ENCODE measurements at regions not wholly inside any gene's neighbourhood (a gene's known extent, or its start where the extent isn't known, plus 50 kb on each side); places are given as distances from the start of the nearest gene placed in this dataset.

DNA sequence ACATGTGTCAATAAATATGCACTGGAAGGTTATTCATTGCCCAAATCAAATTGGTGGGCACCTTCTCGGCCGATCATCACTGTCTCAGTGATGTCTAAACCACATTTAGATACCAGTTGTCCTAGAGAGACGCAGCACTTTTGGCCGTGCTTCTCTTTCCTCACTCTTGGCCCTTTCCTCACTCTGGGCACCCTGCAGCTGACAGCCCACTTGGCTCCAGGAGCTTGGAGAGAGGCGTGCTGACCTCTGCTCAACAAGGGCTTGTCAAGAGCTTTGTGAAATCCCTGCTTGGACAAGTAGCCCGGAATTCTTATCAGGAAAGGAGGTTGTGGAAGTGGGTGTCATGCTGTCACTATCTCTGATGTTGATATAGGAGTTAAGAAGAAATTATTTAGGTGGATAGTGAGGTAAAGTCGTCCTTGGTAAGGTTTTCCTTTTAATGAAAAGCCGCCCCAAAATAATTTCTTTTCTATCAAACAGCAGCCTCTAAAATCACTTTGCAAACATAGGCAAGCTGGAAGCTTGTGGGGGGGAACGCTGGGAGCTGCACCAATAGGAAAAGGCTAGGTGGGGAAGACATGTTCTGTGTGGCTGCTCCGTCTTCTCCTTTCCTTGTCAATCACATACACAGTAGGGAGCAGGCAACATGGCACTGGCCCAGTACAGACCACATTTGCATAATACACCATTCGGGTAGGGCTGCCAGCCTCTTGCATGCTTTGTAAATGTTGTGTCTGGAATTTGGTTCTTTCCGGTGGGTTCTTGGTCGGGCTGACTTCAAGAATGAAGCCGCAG is 126.8 kb upstream of the UBE3A start:
- H3K4me3 ChIP-seq (replicated peaks; ENCODE audit: low read depth, low read length), result no peak overlapping the region
- TF ChIP-seq, protein P1, sequence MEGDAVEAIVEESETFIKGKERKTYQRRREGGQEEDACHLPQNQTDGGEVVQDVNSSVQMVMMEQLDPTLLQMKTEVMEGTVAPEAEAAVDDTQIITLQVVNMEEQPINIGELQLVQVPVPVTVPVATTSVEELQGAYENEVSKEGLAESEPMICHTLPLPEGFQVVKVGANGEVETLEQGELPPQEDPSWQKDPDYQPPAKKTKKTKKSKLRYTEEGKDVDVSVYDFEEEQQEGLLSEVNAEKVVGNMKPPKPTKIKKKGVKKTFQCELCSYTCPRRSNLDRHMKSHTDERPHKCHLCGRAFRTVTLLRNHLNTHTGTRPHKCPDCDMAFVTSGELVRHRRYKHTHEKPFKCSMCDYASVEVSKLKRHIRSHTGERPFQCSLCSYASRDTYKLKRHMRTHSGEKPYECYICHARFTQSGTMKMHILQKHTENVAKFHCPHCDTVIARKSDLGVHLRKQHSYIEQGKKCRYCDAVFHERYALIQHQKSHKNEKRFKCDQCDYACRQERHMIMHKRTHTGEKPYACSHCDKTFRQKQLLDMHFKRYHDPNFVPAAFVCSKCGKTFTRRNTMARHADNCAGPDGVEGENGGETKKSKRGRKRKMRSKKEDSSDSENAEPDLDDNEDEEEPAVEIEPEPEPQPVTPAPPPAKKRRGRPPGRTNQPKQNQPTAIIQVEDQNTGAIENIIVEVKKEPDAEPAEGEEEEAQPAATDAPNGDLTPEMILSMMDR (IDR thresholded peaks at IDR 0.05; ENCODE audit: low read depth, low read length, missing control alignments), result no peak
- DNase-seq (ENCODE audit: extremely low read depth, low read depth), result no peak

DNA sequence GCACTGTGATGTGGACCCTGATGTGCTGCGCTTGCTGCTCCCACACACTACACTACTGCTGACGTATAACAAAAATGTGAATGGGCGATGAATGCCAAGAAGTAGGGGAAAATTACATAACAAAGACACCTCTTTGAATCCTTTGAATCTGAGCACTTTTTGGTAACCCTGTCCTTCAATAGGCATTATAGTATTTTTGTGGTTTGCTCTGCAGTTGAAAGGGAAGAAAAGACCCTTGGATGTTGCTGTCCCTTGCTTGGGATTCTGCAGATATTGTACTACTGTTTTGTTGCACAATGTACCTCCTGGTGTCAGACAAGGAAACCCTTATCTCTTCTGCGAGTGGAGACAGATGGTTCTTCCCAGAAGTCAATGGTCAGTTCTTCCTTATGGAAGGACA is 124.8 kb upstream of the UBE3A start:
- TF ChIP-seq, protein P1 (IDR thresholded peaks at IDR 0.05; ENCODE audit: low read depth, low read length, missing control alignments), result no peak
- no peak for DNase-seq (ENCODE audit: extremely low read depth, low read depth)
- no peak overlapping the region for H3K4me3 ChIP-seq (replicated peaks; ENCODE audit: low read depth, low read length)

DNA sequence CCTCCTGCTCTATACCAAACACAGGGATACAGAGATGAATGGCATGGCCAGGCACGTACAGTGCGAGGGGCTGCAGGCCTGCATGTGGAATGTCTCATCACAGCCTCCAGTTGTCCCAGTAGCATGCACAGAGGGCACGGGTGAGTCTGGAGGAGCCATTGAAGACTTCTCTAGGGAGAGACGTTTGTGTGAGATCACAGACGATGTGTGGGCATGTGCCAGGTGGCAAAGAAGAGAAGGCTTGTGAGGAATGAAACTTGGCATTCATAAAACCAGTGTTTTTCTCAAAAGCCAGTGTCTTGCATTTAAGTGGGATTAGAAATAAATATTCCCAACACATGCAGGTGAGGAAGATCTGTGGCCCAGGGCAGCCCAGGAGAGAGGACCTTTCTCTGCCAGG is 119.1 kb upstream of the UBE3A start:
- no peak for DNase-seq (ENCODE audit: extremely low read depth, low read depth)
- TF ChIP-seq, protein P1 (IDR thresholded peaks at IDR 0.05; ENCODE audit: low read depth, low read length, missing control alignments), result no peak
- H3K4me3 ChIP-seq (replicated peaks; ENCODE audit: low read depth, low read length), result no peak overlapping the region

DNA sequence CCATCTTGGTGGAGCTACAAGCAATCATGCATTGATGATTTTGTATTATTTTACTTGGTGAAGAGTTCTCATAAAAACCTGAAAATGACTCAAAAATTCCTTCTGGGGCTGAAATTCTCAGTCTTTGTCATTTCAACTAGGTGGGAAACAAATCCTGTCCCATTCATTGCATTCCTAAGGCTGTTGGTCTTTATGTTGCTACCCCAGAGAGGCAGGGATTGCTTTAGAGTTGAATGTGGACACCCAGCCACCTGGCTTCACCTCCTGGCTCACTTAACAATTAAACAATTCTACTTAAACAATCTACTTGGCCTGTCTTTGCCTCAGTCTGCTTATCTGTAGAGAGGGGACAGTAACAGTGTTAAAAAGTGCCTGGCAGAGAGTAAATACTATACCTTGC is 117.3 kb upstream of the UBE3A start:
- H3K4me3 ChIP-seq (replicated peaks; ENCODE audit: low read depth, low read length), result no peak overlapping the region
- DNase-seq (ENCODE audit: extremely low read depth, low read depth), result no peak
- TF ChIP-seq, protein P1 (IDR thresholded peaks at IDR 0.05; ENCODE audit: low read depth, low read length, missing control alignments), result no peak

DNA sequence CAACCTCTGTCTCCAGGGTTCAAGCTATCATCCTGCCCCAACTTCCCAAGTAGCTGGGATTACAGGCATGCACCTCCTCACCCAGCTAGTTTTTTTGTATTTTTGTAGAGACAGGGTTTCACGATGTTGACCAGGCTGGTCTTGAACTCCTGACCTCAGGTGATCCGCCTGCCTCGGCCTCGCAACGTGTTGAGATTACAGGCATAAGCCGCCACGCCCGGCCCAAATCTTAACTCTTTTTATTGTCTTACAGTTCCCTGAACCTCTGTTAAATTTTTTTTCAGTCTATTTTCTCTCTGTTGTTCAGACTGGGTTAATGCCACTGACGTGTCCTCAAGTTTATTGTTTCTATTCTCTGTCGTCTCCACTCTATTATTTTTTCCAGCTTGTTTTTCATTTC is 115.8 kb upstream of the UBE3A start:
- no peak for DNase-seq (ENCODE audit: extremely low read depth, low read depth)
- H3K4me3 ChIP-seq (replicated peaks; ENCODE audit: low read depth, low read length), result no peak overlapping the region
- TF ChIP-seq, protein P1 (IDR thresholded peaks at IDR 0.05; ENCODE audit: low read depth, low read length, missing control alignments), result no peak

DNA sequence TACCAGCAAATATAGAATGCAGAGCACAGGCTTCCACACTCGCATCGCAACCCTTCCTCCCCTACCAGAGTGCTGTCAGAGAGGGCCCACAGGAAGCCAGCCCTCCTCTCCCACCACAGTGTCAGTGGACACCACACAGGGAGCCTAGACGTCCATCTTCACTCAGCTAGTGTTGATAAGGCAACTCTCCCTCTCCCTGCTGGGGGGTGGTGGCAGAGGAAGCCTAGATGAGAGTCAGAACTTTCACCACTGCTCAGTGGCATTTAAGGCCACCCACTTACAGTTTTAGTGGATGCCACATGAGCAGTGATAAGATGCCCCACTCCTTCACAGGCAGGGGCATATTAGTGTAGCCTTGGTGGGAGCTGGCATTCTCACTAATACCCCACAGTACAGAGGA is 109.8 kb upstream of the UBE3A start:
- DNase-seq (ENCODE audit: extremely low read depth, low read depth), result no peak
- no peak overlapping the region for H3K4me3 ChIP-seq (replicated peaks; ENCODE audit: low read depth, low read length)
- TF ChIP-seq, protein P1 (IDR thresholded peaks at IDR 0.05; ENCODE audit: low read depth, low read length, missing control alignments), result no peak

DNA sequence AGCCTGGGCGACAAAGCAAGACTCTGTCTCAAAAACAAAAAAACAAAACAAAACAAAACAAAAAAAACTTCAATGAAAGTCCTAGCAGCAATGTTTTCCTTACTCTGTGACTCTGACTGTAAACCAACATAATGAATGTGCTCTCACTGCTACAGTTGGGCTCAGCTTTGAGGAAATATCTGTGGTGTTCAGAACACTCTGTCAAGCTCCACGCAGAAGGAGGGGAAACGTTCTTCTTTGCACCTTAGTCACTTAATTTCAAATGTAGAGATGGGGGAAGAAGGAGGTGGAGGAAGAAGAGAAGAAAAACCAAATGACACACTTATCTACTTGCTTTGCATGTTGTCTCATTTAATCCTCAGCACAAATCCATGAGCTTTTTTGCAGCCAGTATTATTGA is 107.1 kb upstream of the UBE3A start:
- TF ChIP-seq, protein P1 (IDR thresholded peaks at IDR 0.05; ENCODE audit: low read depth, low read length, missing control alignments), result no peak
- H3K4me3 ChIP-seq (replicated peaks; ENCODE audit: low read depth, low read length), result no peak overlapping the region
- DNase-seq (ENCODE audit: extremely low read depth, low read depth), result no peak
